GM21390 (cell line): ENCODE measurements at regions not wholly inside any gene's neighbourhood (a gene's known extent, or its start where the extent isn't known, plus 50 kb on each side); places are given as distances from the start of the nearest gene placed in this dataset.

ENCODE experiments used
- ATAC-seq: cut with Tn5 transposase; IDR thresholded peaks from one replicate; pipeline ENCODE4 v1.9.1; 2021; ENCODE audit not compliant: unreplicated experiment

GRCh38 chr9:119841016-119841415, 471.8 kb upstream of the BRINP1 start:
- ATAC-seq, result no peak

- ATAC-seq, result no peak
Measured at GRCh38 chr9:119839888-119840287, 470.7 kb upstream of the BRINP1 start.

GRCh38 chr9:119838210-119838609, 469.0 kb upstream of the BRINP1 start:
- no peak for ATAC-seq

GRCh38 chr9:119836036-119836435, 466.8 kb upstream of the BRINP1 start:
- ATAC-seq, result no peak

GRCh38 chr9:119834064-119834620, 464.9 kb upstream of the BRINP1 start:
- ATAC-seq, result no peak

- ATAC-seq, result no peak
Measured at GRCh38 chr9:119831309-119831708, 462.1 kb upstream of the BRINP1 start.

- ATAC-seq, result no peak
Measured at GRCh38 chr9:119829748-119830147, 460.5 kb upstream of the BRINP1 start.

- no peak for ATAC-seq
Measured at GRCh38 chr9:119829186-119829585, 460.0 kb upstream of the BRINP1 start.

- no peak for ATAC-seq
Measured at GRCh38 chr9:119827526-119827925, 458.3 kb upstream of the BRINP1 start.

- ATAC-seq, result no peak
Measured at GRCh38 chr9:119827126-119827525, 457.9 kb upstream of the BRINP1 start.

GRCh38 chr9:119818726-119819435, 449.6 kb upstream of the BRINP1 start:
- no peak for ATAC-seq

- no peak for ATAC-seq
Measured at GRCh38 chr9:119810645-119811429, 441.6 kb upstream of the BRINP1 start.

- no peak for ATAC-seq
Measured at GRCh38 chr9:119803679-119804078, 434.4 kb upstream of the BRINP1 start.

- no peak for ATAC-seq
Measured at GRCh38 chr9:119802621-119803020, 433.4 kb upstream of the BRINP1 start.

- ATAC-seq, result no peak
Measured at GRCh38 chr9:119802133-119802532, 432.9 kb upstream of the BRINP1 start.

GRCh38 chr9:119801311-119801710, 432.1 kb upstream of the BRINP1 start:
- ATAC-seq, result no peak

GRCh38 chr9:119795395-119795794, 426.2 kb upstream of the BRINP1 start:
- no peak for ATAC-seq

- ATAC-seq, result no peak
Measured at GRCh38 chr9:119794836-119795235, 425.6 kb upstream of the BRINP1 start.

GRCh38 chr9:119793218-119793617, 424.0 kb upstream of the BRINP1 start:
- ATAC-seq, result no peak

- peak; percentile 69 for ATAC-seq
Measured at GRCh38 chr9:119792242-119792641, 423.0 kb upstream of the BRINP1 start.

GRCh38 chr9:119789987-119790386, 420.8 kb upstream of the BRINP1 start:
- ATAC-seq, result no peak

GRCh38 chr9:119788921-119789320, 419.7 kb upstream of the BRINP1 start:
- no peak for ATAC-seq
